ENCODE measurements at regions not wholly inside any gene's neighbourhood (a gene's known extent, or its start where the extent isn't known, plus 50 kb on each side); places are given as distances from the start of the nearest gene placed in this dataset.

DNA sequence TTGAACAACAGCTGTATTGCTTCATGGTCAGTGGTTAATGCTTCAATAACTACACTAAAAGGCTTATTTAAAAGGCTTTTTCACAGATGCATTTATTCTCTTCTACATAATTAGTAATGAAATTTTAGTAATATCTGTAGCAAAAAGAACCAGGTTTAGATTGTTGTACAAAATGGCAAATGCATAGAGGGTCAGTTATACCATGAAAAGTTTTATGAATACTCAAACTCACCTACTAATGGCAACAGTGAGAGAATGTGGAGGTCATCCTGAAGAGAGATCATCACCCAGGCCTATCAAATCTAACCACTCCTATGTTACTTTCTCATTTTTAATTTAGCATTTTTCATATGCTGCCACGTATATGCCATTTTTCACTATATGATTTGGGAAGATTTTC is 444.3 kb upstream of the CDH9 start:
- TF ChIP-seq, protein P1, sequence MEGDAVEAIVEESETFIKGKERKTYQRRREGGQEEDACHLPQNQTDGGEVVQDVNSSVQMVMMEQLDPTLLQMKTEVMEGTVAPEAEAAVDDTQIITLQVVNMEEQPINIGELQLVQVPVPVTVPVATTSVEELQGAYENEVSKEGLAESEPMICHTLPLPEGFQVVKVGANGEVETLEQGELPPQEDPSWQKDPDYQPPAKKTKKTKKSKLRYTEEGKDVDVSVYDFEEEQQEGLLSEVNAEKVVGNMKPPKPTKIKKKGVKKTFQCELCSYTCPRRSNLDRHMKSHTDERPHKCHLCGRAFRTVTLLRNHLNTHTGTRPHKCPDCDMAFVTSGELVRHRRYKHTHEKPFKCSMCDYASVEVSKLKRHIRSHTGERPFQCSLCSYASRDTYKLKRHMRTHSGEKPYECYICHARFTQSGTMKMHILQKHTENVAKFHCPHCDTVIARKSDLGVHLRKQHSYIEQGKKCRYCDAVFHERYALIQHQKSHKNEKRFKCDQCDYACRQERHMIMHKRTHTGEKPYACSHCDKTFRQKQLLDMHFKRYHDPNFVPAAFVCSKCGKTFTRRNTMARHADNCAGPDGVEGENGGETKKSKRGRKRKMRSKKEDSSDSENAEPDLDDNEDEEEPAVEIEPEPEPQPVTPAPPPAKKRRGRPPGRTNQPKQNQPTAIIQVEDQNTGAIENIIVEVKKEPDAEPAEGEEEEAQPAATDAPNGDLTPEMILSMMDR (IDR thresholded peaks at IDR 0.05): no peak
- TF ChIP-seq ZFX (IDR thresholded peaks at IDR 0.05; ENCODE audit: borderline replicate concordance): no peak
